Suprapubic skin (tissue), 4 donors: ENCODE measurements at regions not wholly inside any gene's neighbourhood (a gene's known extent, or its start where the extent isn't known, plus 50 kb on each side); places are given as distances from the start of the nearest gene placed in this dataset.

Experiments used
- CTCF ChIP-seq, 2 donors: fragments of 200-600 bp in 1 of 2; fragments of 450-650 bp in 1 of 2; sonication (generic) in 1 of 2; IDR thresholded peaks; one replicate each; pipeline ENCODE4 v1.5.1; 2016 to 2019; ENCODE audit warnings: antibody characterized with exemption in 2 of 2, mild to moderate bottlenecking in 1 of 2, moderate library complexity in 1 of 2
- POLR2A ChIP-seq, 2 donors: fragments of 450-650 bp; IDR thresholded peaks; one replicate each; pipeline ENCODE4 v1.6.1; 2017; ENCODE audit warnings: antibody characterized with exemption in 2 of 2, mild to moderate bottlenecking in 2 of 2, moderate library complexity in 2 of 2
- POLR2AphosphoS5 ChIP-seq, 3 donors: sonication (generic); formaldehyde crosslinking; IDR thresholded peaks; one replicate each; pipeline ENCODE4 v1.6.1; 2017; ENCODE audit warnings: antibody characterized with exemption in 3 of 3

- TF ChIP-seq POLR2A (IDR thresholded peaks at IDR 0.05) = no peak
- TF ChIP-seq CTCF (IDR thresholded peaks at IDR 0.05) = no peak
- TF ChIP-seq POLR2AphosphoS5 (IDR thresholded peaks at IDR 0.05) = no peak
Observed at GRCh38 chr5:107023732-107024131, 647.0 kb downstream of the EFNA5 start.
